ENCODE measurements at regions not wholly inside any gene's neighbourhood (a gene's known extent, or its start where the extent isn't known, plus 50 kb on each side); places are given as distances from the start of the nearest gene placed in this dataset.

DNA sequence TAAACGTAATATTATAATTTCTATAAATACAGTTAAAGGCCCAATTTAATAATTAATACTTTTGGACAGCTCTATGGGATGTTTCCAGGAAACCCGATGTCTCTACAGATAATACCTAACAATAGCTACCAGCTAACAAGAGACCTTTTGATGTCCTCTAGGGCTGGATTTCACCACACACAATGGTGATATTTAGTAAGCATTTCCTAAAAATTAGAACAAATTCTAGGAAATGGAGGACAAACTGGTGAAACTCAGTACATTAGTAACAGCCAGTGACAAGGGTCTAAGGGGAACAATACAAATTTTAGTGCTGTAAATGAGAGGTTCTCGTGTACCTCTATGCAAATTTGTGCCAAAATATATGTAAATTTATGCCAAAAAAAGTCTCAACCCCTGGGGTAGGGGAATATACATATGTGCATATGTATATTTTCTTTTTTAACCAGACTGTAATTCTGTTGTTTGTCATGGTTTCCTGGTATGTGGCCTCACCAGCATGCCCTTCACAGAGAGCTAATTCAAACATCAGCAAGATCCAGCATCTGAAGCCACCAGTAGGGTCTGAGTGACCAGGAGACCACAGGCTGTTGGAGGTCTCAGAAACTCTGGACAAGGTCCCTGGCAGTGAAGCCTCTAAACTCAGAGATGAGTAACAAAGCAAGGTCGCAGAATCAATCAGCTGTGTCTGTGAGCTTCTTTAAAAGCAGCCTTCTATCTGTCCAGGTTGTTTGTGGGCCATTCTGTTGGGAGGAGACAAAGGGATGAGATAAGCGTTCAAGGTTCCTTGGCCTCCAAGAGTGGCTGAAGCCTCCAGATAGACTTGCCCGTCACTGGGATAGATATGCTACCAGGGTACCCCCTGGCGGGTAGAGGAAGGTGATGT, 235.1 kb upstream of the RREB1 start:
- TF ChIP-seq POLR3A (IDR thresholded peaks at IDR 0.05; ENCODE audit: borderline replicate concordance, extremely low read depth, insufficient read depth, insufficient read length) (no peak), RNF2 (IDR thresholded peaks at IDR 0.05) (no peak), PML (IDR thresholded peaks at IDR 0.05; ENCODE audit: low read length) (no peak; the same call in 1 of the 2 replicates)

All from K562 (cell line).